Endothelial cell of umbilical vein (primary cell): ENCODE measurements at regions not wholly inside any gene's neighbourhood (a gene's known extent, or its start where the extent isn't known, plus 50 kb on each side); places are given as distances from the start of the nearest gene placed in this dataset.

Source experiments
- CTCF ChIP-seq, 2 donors: IDR thresholded peaks; 1 replicate in 1 of 2; 2 replicates in 1 of 2; pipeline ENCODE4 v1.5.1; 2011; ENCODE audit warnings: low read length in 2 of 2, mild to moderate bottlenecking in 2 of 2, moderate library complexity in 2 of 2, control low read depth in 1 of 2, inconsistent platforms in 1 of 2, low read depth in 1 of 2; ENCODE audit not compliant: insufficient read depth in 1 of 2; ENCODE audit errors: extremely low read depth in 1 of 2
- EZH2 ChIP-seq: IDR thresholded peaks from 2 replicates; pipeline ENCODE4 v1.6.1; 2012; ENCODE audit warnings: borderline replicate concordance, low read depth, mild to moderate bottlenecking, moderate library complexity, low read length, inconsistent platforms; ENCODE audit not compliant: severe bottlenecking
- JUN ChIP-seq: IDR thresholded peaks from 2 replicates; pipeline ENCODE4 v1.6.1; 2011; ENCODE audit warnings: borderline replicate concordance, low read depth; ENCODE audit not compliant: insufficient read length, insufficient read depth
- POLR2A ChIP-seq: IDR thresholded peaks from 2 replicates; pipeline ENCODE4 v1.6.1; 2012; ENCODE audit warnings: low read depth, mild to moderate bottlenecking, control low read depth, low read length

- TF ChIP-seq JUN (no peak), CTCF (IDR thresholded peaks at IDR 0.05; ENCODE audit: extremely low read depth in 1 of 2, insufficient read depth in 1 of 2, low read depth in 1 of 2, low read length in 2 of 2) (no peak), POLR2A (no peak), EZH2 (no peak)
Measured at GRCh38 chr10:44293306-44293778, 91.6 kb downstream of the CXCL12 start.
